ENCODE measurements at regions not wholly inside any gene's neighbourhood (a gene's known extent, or its start where the extent isn't known, plus 50 kb on each side); places are given as distances from the start of the nearest gene placed in this dataset.

DNA sequence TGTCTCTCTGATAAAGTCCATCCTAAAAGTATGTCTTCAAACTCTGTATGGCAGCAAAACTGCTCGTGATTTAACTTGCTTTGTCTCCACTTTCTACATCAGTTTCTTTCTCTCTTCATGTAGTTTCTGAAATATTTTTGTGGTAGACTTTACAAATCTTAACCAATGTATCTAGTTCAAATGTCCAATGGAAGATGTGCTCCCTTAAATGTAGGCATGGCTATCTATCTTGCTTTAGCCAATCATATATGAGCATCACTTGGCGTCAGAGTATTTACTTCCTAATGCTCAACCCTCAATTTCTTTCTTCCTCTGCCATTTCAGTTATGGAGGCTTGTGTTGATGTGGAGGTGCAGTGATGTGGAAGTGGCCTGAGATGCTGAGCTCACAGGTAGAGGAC, 206.1 kb upstream of the ZNF608 start:
- TF ChIP-seq EP300 (IDR thresholded peaks at IDR 0.05) (no peak), POLR2A (IDR thresholded peaks at IDR 0.05) (no peak)
- TF ChIP-seq, protein P1, sequence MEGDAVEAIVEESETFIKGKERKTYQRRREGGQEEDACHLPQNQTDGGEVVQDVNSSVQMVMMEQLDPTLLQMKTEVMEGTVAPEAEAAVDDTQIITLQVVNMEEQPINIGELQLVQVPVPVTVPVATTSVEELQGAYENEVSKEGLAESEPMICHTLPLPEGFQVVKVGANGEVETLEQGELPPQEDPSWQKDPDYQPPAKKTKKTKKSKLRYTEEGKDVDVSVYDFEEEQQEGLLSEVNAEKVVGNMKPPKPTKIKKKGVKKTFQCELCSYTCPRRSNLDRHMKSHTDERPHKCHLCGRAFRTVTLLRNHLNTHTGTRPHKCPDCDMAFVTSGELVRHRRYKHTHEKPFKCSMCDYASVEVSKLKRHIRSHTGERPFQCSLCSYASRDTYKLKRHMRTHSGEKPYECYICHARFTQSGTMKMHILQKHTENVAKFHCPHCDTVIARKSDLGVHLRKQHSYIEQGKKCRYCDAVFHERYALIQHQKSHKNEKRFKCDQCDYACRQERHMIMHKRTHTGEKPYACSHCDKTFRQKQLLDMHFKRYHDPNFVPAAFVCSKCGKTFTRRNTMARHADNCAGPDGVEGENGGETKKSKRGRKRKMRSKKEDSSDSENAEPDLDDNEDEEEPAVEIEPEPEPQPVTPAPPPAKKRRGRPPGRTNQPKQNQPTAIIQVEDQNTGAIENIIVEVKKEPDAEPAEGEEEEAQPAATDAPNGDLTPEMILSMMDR (IDR thresholded peaks at IDR 0.05) = no peak

All from sigmoid colon (tissue), 4 donors.